Activated naive CD8-positive, alpha-beta T cell treated with anti-CD3 and anti-CD28 coated beads for 36 hours (primary cell): ENCODE measurements at regions not wholly inside any gene's neighbourhood (a gene's known extent, or its start where the extent isn't known, plus 50 kb on each side); places are given as distances from the start of the nearest gene placed in this dataset.
"Not testable (repeated sequence)": the region's sequence is repeated elsewhere in the genome, so short reads cannot be mapped to it uniquely, and the experiment has no call there.

Experiments used
- DNase-seq: peaks from one replicate; pipeline ENCODE4 v3.0.0; 2021
- H3K27ac Mint-ChIP-seq: one replicate; pipeline ENCODE4 v1.8.0; 2022; ENCODE audit warnings: mild to moderate bottlenecking, moderate library complexity, mixed read lengths
- H3K27me3 Mint-ChIP-seq: one replicate; pipeline ENCODE4 v1.8.0; 2022; ENCODE audit warnings: mild to moderate bottlenecking, mixed read lengths
- H3K36me3 Mint-ChIP-seq: one replicate; pipeline ENCODE4 v1.8.0; 2021; ENCODE audit warnings: mild to moderate bottlenecking, mixed read lengths
- H3K4me1 Mint-ChIP-seq: one replicate; pipeline ENCODE4 v1.8.0; 2021; ENCODE audit warnings: mixed read lengths
- H3K4me3 Mint-ChIP-seq: one replicate; pipeline ENCODE4 v1.8.0; 2022; ENCODE audit warnings: mild to moderate bottlenecking, moderate library complexity, mixed read lengths
- H3K9me3 Mint-ChIP-seq: one replicate; pipeline ENCODE4 v1.8.0; 2022; ENCODE audit warnings: mixed read lengths

- Mint-ChIP-seq H3K4me1 (no peaks in the 10 kb centered on the region), H3K27ac (no peak overlapping the region), H3K9me3 (peaks cover under 1% of the 10 kb centered on the region), H3K4me3 (no peak overlapping the region), H3K27me3 (no peaks in the 10 kb centered on the region), H3K36me3 (no peaks in the 10 kb centered on the region)
- no peak for DNase-seq
These were observed 615.5 kb downstream of the LRRC70 start for GRCh38 chr5:63194126-63194525.

GRCh38 chr5:63180190-63180589 is 601.6 kb downstream of the LRRC70 start:
- not testable (repeated sequence) for H3K4me3 Mint-ChIP-seq, H3K9me3 Mint-ChIP-seq, H3K4me1 Mint-ChIP-seq, H3K36me3 Mint-ChIP-seq, H3K27me3 Mint-ChIP-seq, H3K27ac Mint-ChIP-seq, DNase-seq

GRCh38 chr5:63175850-63176249 is 597.2 kb downstream of the LRRC70 start:
- Mint-ChIP-seq H3K9me3 (no peaks in the 10 kb centered on the region), H3K4me3 (no peak overlapping the region), H3K27me3 (no peaks in the 10 kb centered on the region), H3K4me1 (no peaks in the 10 kb centered on the region), H3K36me3 (no peaks in the 10 kb centered on the region), H3K27ac (no peak overlapping the region)
- no peak for DNase-seq

GRCh38 chr5:63170486-63170885 is 591.9 kb downstream of the LRRC70 start:
- no peaks in the 10 kb centered on the region for H3K36me3 Mint-ChIP-seq
- no peaks in the 10 kb centered on the region for H3K27me3 Mint-ChIP-seq
- no peaks in the 10 kb centered on the region for H3K4me1 Mint-ChIP-seq
- no peak overlapping the region for H3K27ac Mint-ChIP-seq
- no peak for DNase-seq
- no peak overlapping the region for H3K4me3 Mint-ChIP-seq
- H3K9me3 Mint-ChIP-seq = no peaks in the 10 kb centered on the region

- DNase-seq = no peak
- Mint-ChIP-seq H3K27ac (no peak overlapping the region), H3K4me1 (no peaks in the 10 kb centered on the region), H3K27me3 (no peaks in the 10 kb centered on the region), H3K4me3 (no peak overlapping the region), H3K9me3 (no peaks in the 10 kb centered on the region), H3K36me3 (no peaks in the 10 kb centered on the region)
These were observed 586.4 kb downstream of the LRRC70 start for GRCh38 chr5:63164838-63165535.

GRCh38 chr5:63164339-63164738 is 585.7 kb downstream of the LRRC70 start:
- no peak overlapping the region for H3K27ac Mint-ChIP-seq
- H3K36me3 Mint-ChIP-seq = no peaks in the 10 kb centered on the region
- no peaks in the 10 kb centered on the region for H3K27me3 Mint-ChIP-seq
- H3K4me1 Mint-ChIP-seq = no peaks in the 10 kb centered on the region
- no peak overlapping the region for H3K4me3 Mint-ChIP-seq
- DNase-seq = no peak
- H3K9me3 Mint-ChIP-seq = no peaks in the 10 kb centered on the region

GRCh38 chr5:63155310-63155631 is 576.7 kb downstream of the LRRC70 start:
- no peak overlapping the region for H3K4me3 Mint-ChIP-seq
- no peak for DNase-seq
- H3K9me3 Mint-ChIP-seq = no peaks in the 10 kb centered on the region
- no peaks in the 10 kb centered on the region for H3K27me3 Mint-ChIP-seq
- H3K27ac Mint-ChIP-seq = no peak overlapping the region
- no peaks in the 10 kb centered on the region for H3K4me1 Mint-ChIP-seq
- H3K36me3 Mint-ChIP-seq = no peaks in the 10 kb centered on the region

GRCh38 chr5:63154476-63155309 is 576.1 kb downstream of the LRRC70 start:
- Mint-ChIP-seq H3K27me3 (no peaks in the 10 kb centered on the region), H3K9me3 (no peaks in the 10 kb centered on the region), H3K36me3 (no peaks in the 10 kb centered on the region), H3K27ac (no peak overlapping the region), H3K4me3 (no peak overlapping the region), H3K4me1 (no peaks in the 10 kb centered on the region)
- no peak for DNase-seq

- Mint-ChIP-seq H3K9me3 (no peaks in the 10 kb centered on the region), H3K27me3 (no peaks in the 10 kb centered on the region), H3K4me1 (no peaks in the 10 kb centered on the region), H3K4me3 (no peak overlapping the region), H3K27ac (no peak overlapping the region), H3K36me3 (no peaks in the 10 kb centered on the region)
- no peak for DNase-seq
These were observed 574.3 kb downstream of the LRRC70 start for GRCh38 chr5:63152871-63153270.

- H3K4me3 Mint-ChIP-seq = no peak overlapping the region
- H3K27ac Mint-ChIP-seq = no peak overlapping the region
- no peak for DNase-seq
- H3K36me3 Mint-ChIP-seq = no peaks in the 10 kb centered on the region
- no peaks in the 10 kb centered on the region for H3K27me3 Mint-ChIP-seq
- no peaks in the 10 kb centered on the region for H3K9me3 Mint-ChIP-seq
- no peaks in the 10 kb centered on the region for H3K4me1 Mint-ChIP-seq
These were observed 566.5 kb downstream of the LRRC70 start for GRCh38 chr5:63145167-63145566.

GRCh38 chr5:63141591-63141990 is 563.0 kb downstream of the LRRC70 start:
- H3K27me3 Mint-ChIP-seq = no peaks in the 10 kb centered on the region

GRCh38 chr5:63135291-63135690 is 556.7 kb downstream of the LRRC70 start:
- Mint-ChIP-seq H3K4me1 (no peaks in the 10 kb centered on the region), H3K9me3 (peaks cover 1% of the 10 kb centered on the region), H3K27ac (no peak overlapping the region), H3K36me3 (no peaks in the 10 kb centered on the region), H3K4me3 (no peak overlapping the region), H3K27me3 (no peaks in the 10 kb centered on the region)
- no peak for DNase-seq

More at GRCh38 chr5:63141591-63141990, 563.0 kb downstream of the LRRC70 start:
- H3K27ac Mint-ChIP-seq = no peak overlapping the region
- H3K4me1 Mint-ChIP-seq = no peaks in the 10 kb centered on the region
- no peaks in the 10 kb centered on the region for H3K9me3 Mint-ChIP-seq
- DNase-seq = no peak
- H3K36me3 Mint-ChIP-seq = no peaks in the 10 kb centered on the region
- H3K4me3 Mint-ChIP-seq = no peak overlapping the region

GRCh38 chr5:63131626-63132285 is 553.1 kb downstream of the LRRC70 start:
- Mint-ChIP-seq H3K4me3 (no peak overlapping the region), H3K27me3 (peaks cover 5% of the 10 kb centered on the region), H3K27ac (no peak overlapping the region), H3K36me3 (no peaks in the 10 kb centered on the region), H3K9me3 (peaks cover 1% of the 10 kb centered on the region), H3K4me1 (no peaks in the 10 kb centered on the region)
- no peak for DNase-seq

GRCh38 chr5:63128761-63129160 is 550.1 kb downstream of the LRRC70 start:
- DNase-seq = no peak
- Mint-ChIP-seq H3K9me3 (no peaks in the 10 kb centered on the region), H3K27me3 (peaks cover 5% of the 10 kb centered on the region), H3K4me1 (no peaks in the 10 kb centered on the region), H3K36me3 (no peaks in the 10 kb centered on the region), H3K4me3 (no peak overlapping the region), H3K27ac (no peak overlapping the region)

GRCh38 chr5:63128018-63128417 is 549.4 kb downstream of the LRRC70 start:
- Mint-ChIP-seq H3K36me3 (no peaks in the 10 kb centered on the region), H3K27ac (no peak overlapping the region), H3K4me1 (no peaks in the 10 kb centered on the region), H3K27me3 (peaks cover 5% of the 10 kb centered on the region), H3K9me3 (no peaks in the 10 kb centered on the region), H3K4me3 (no peak overlapping the region)
- DNase-seq = no peak
